Liver (tissue), 8 donors: ENCODE measurements at regions not wholly inside any gene's neighbourhood (a gene's known extent, or its start where the extent isn't known, plus 50 kb on each side); places are given as distances from the start of the nearest gene placed in this dataset.

ENCODE experiments used
- DNase-seq: peaks from one replicate; pipeline ENCODE4 v3.0.0-alpha.2; 2017; ENCODE audit warnings: low spot score
- H3K27ac ChIP-seq, 2 donors: one replicate each; pipeline ENCODE4 v1.7.0; 2013; ENCODE audit warnings: inconsistent platforms in 2 of 2, low read length in 2 of 2, control low read depth in 1 of 2, low read depth in 1 of 2, mild to moderate bottlenecking in 1 of 2
- H3K27me3 ChIP-seq, 4 donors: one replicate each; pipeline versions ENCODE4 v1.6.1 to v1.7.0; 2013; ENCODE audit warnings: low read length in 3 of 4, inconsistent platforms in 1 of 4, mild to moderate bottlenecking in 1 of 4, moderate library complexity in 1 of 4; ENCODE audit not compliant: control insufficient read depth in 4 of 4, insufficient read depth in 4 of 4
- H3K36me3 ChIP-seq, 4 donors: one replicate each; pipeline versions ENCODE4 v1.6.1 to v1.7.0; 2013; ENCODE audit warnings: low read length in 3 of 4, mild to moderate bottlenecking in 3 of 4, low read depth in 1 of 4, moderate library complexity in 1 of 4; ENCODE audit not compliant: control insufficient read depth in 4 of 4, insufficient read depth in 3 of 4
- H3K4me1 ChIP-seq, 4 donors: one replicate each; pipeline versions ENCODE4 v1.6.1 to v1.7.0; 2013; ENCODE audit warnings: low read length in 3 of 4, mild to moderate bottlenecking in 3 of 4, moderate library complexity in 1 of 4; ENCODE audit not compliant: control insufficient read depth in 4 of 4, insufficient read depth in 4 of 4
- H3K4me3 ChIP-seq, 3 donors: one replicate each; pipeline versions ENCODE4 v1.6.1 to v1.7.0; 2013; ENCODE audit warnings: low read length in 3 of 3, control low read depth in 1 of 3, low read depth in 1 of 3, mild to moderate bottlenecking in 1 of 3
- H3K9ac ChIP-seq, 2 donors: one replicate each; pipeline ENCODE4 v1.7.0; 2013; ENCODE audit warnings: low read length in 2 of 2, mild to moderate bottlenecking in 2 of 2, moderate library complexity in 2 of 2, control low read depth in 1 of 2, low read depth in 1 of 2
- H3K9me3 ChIP-seq, 4 donors: one replicate each; pipeline versions ENCODE4 v1.6.1 to v1.7.0; 2013; ENCODE audit warnings: low read length in 3 of 4; ENCODE audit not compliant: control insufficient read depth in 4 of 4
- EGR1 ChIP-seq, 2 donors: IDR thresholded peaks; 2 replicates each; pipeline ENCODE4 v1.6.1; 2016 to 2018; ENCODE audit warnings: antibody characterized with exemption in 2 of 2, low read depth in 2 of 2
- FOXA1 ChIP-seq: IDR thresholded peaks from 2 replicates; pipeline ENCODE4 v1.6.1; 2016; ENCODE audit warnings: antibody characterized with exemption
- FOXA2 ChIP-seq: IDR thresholded peaks from 2 replicates; pipeline ENCODE4 v1.6.1; 2016; ENCODE audit warnings: antibody characterized with exemption
- GABPA ChIP-seq, 2 donors: IDR thresholded peaks in 1 of 2; conservative IDR thresholded peaks in 1 of 2; 2 replicates each; pipeline ENCODE4 v1.6.1; 2016; ENCODE audit warnings: antibody characterized with exemption in 2 of 2, mild to moderate bottlenecking in 1 of 2, moderate library complexity in 1 of 2
- HNF4A ChIP-seq, 2 donors: conservative IDR thresholded peaks; 2 replicates each; pipeline ENCODE4 v1.6.1; 2016; ENCODE audit warnings: antibody characterized with exemption in 2 of 2, mild to moderate bottlenecking in 2 of 2
- HNF4G ChIP-seq: IDR thresholded peaks from 2 replicates; pipeline ENCODE4 v1.6.1; 2016; ENCODE audit warnings: antibody characterized with exemption
- NR2F2 ChIP-seq: IDR thresholded peaks from 2 replicates; pipeline ENCODE4 v1.6.1; 2016; ENCODE audit warnings: antibody characterized with exemption
- RAD21 ChIP-seq, 2 donors: IDR thresholded peaks; 2 replicates each; pipeline ENCODE4 v1.6.1; 2016; ENCODE audit warnings: antibody characterized with exemption in 2 of 2, mild to moderate bottlenecking in 2 of 2
- RXRA ChIP-seq, 2 donors: IDR thresholded peaks; 2 replicates each; pipeline ENCODE4 v1.6.1; 2017 to 2018; ENCODE audit warnings: antibody characterized with exemption in 2 of 2, mild to moderate bottlenecking in 1 of 2
- SP1 ChIP-seq: IDR thresholded peaks from 2 replicates; pipeline ENCODE4 v1.6.1; 2018; ENCODE audit warnings: antibody characterized with exemption, mild to moderate bottlenecking
- TAF1 ChIP-seq: conservative IDR thresholded peaks from 2 replicates; pipeline ENCODE4 v1.6.1; 2016; ENCODE audit warnings: antibody characterized with exemption, mild to moderate bottlenecking
- YY1 ChIP-seq: IDR thresholded peaks from 2 replicates; pipeline ENCODE4 v1.6.1; 2016; ENCODE audit warnings: antibody characterized with exemption, mild to moderate bottlenecking
- WGBS: extraction: QIAGEN DNeasy Blood & Tissue Kit; methylation state at CpG from one replicate; pipeline ENCODE4 v1.1.7; 2013; 5-methylcytosine and 5-hydroxymethylcytosine counted together
- TF ChIP-seq, protein P1 (sequence below): IDR thresholded peaks from 2 replicates; pipeline ENCODE4 v1.6.1; 2016; ENCODE audit warnings: antibody characterized with exemption
- TF ChIP-seq, protein P2 (sequence below): fragments of 150-350 bp; IDR thresholded peaks from 2 replicates; pipeline ENCODE4 v1.5.1; 2017; ENCODE audit warnings: improper control_type of control experiment, low read depth, low read length; ENCODE audit not compliant: missing input control
- TF ChIP-seq, protein P3 (sequence below): IDR thresholded peaks from 2 replicates; pipeline ENCODE4 v1.6.1; 2016; ENCODE audit warnings: antibody characterized with exemption
- TF ChIP-seq, protein P4 (sequence below): IDR thresholded peaks from 2 replicates; pipeline ENCODE4 v1.6.1; 2016; ENCODE audit warnings: antibody characterized with exemption, mild to moderate bottlenecking
- TF ChIP-seq, protein P5 (sequence below): IDR thresholded peaks from 2 replicates; pipeline ENCODE4 v1.6.1; 2016; ENCODE audit warnings: antibody characterized with exemption
- donor health status: healthy.
- donor health status: healthy.
- donor health status: healthy.
- donor health status: healthy.
- donor health status: healthy.

DNA sequence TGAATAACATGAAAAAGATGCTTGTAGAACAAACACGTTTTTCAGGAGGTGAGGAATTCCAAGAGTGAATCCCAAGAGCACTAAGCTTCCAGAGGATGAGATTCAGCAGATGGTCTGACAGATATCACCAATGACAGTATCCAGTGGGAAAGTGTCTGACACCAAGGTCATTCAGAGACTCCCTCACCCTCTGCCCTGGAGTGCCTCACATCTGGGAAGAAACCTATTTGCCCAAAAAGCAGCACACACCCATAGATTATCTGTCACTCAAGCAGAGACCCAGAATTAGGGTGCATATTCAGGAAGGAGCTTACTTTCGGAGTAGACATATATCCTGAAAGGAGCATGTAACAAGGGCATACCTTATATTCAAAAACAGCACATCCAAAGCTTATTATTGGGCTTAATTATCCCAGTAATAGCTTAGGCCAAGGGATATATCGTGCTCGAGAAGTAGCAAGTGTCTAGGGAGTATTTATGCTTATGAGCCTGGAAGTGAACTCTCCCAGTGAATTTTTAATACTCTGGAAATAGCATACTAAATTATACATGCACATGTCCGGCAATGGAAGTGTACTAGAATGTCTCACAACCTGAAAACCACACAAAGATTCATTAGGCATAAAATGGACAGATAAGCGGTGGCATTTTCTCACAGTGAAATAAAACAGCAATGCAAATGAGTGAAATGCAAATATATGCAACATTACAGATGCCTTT, 998.1 kb upstream of the TMEM132C start:
- H3K27me3 ChIP-seq = no peaks in the 10 kb centered on the region
- no peaks in the 10 kb centered on the region for H3K4me1 ChIP-seq
- no peak overlapping the region for H3K27ac ChIP-seq
- H3K36me3 ChIP-seq = no peaks in the 10 kb centered on the region
- no peaks in the 10 kb centered on the region for H3K9me3 ChIP-seq
- no peak overlapping the region for H3K9ac ChIP-seq
- H3K4me3 ChIP-seq = no peak overlapping the region
- WGBS = 73% methylated on average over 6 of the region's 6 CpGs
- DNase-seq = no peak
- TF ChIP-seq GABPA (IDR thresholded peaks at IDR 0.05 in 1 of 2, conservative IDR thresholded peaks at IDR 0.05 in 1 of 2) (no peak), HNF4A (conservative IDR thresholded peaks at IDR 0.05) (no peak), HNF4G (no peak), RXRA (IDR thresholded peaks at IDR 0.05) (no peak), FOXA1 (no peak), SP1 (no peak), FOXA2 (no peak), YY1 (no peak), NR2F2 (no peak), EGR1 (IDR thresholded peaks at IDR 0.05; ENCODE audit: low read depth in 2 of 2) (no peak)
- TF ChIP-seq, protein P1, sequence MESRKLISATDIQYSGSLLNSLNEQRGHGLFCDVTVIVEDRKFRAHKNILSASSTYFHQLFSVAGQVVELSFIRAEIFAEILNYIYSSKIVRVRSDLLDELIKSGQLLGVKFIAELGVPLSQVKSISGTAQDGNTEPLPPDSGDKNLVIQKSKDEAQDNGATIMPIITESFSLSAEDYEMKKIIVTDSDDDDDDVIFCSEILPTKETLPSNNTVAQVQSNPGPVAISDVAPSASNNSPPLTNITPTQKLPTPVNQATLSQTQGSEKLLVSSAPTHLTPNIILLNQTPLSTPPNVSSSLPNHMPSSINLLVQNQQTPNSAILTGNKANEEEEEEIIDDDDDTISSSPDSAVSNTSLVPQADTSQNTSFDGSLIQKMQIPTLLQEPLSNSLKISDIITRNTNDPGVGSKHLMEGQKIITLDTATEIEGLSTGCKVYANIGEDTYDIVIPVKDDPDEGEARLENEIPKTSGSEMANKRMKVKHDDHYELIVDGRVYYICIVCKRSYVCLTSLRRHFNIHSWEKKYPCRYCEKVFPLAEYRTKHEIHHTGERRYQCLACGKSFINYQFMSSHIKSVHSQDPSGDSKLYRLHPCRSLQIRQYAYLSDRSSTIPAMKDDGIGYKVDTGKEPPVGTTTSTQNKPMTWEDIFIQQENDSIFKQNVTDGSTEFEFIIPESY = no peak
- TF ChIP-seq, protein P2, sequence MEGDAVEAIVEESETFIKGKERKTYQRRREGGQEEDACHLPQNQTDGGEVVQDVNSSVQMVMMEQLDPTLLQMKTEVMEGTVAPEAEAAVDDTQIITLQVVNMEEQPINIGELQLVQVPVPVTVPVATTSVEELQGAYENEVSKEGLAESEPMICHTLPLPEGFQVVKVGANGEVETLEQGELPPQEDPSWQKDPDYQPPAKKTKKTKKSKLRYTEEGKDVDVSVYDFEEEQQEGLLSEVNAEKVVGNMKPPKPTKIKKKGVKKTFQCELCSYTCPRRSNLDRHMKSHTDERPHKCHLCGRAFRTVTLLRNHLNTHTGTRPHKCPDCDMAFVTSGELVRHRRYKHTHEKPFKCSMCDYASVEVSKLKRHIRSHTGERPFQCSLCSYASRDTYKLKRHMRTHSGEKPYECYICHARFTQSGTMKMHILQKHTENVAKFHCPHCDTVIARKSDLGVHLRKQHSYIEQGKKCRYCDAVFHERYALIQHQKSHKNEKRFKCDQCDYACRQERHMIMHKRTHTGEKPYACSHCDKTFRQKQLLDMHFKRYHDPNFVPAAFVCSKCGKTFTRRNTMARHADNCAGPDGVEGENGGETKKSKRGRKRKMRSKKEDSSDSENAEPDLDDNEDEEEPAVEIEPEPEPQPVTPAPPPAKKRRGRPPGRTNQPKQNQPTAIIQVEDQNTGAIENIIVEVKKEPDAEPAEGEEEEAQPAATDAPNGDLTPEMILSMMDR = no peak
- TF ChIP-seq, protein P3, sequence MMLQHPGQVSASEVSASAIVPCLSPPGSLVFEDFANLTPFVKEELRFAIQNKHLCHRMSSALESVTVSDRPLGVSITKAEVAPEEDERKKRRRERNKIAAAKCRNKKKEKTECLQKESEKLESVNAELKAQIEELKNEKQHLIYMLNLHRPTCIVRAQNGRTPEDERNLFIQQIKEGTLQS = no peak

DNA sequence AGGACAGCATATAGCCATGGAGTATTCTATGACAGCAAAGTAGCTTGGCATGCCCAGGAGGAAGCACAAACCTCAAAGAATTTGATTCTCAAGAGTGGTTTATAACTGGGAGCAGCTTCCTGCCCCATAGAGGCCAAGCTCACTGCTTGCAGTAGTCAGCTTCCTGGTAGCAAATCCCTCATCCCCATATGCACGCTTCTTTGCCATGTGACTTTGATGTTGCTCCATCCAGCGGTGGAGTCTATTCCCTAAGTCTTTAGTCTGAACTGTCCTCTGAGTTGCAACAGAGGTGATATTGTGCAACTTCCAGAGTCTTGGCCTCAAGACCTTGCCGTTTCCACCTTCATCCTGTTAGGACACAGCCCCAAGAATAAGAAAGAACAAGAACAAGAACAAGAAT, 996.8 kb upstream of the TMEM132C start:
- 68% methylated on average over 3 of the region's 3 CpGs for WGBS
- Histone ChIP-seq H3K36me3 (no peaks in the 10 kb centered on the region), H3K4me3 (no peak overlapping the region)

DNA sequence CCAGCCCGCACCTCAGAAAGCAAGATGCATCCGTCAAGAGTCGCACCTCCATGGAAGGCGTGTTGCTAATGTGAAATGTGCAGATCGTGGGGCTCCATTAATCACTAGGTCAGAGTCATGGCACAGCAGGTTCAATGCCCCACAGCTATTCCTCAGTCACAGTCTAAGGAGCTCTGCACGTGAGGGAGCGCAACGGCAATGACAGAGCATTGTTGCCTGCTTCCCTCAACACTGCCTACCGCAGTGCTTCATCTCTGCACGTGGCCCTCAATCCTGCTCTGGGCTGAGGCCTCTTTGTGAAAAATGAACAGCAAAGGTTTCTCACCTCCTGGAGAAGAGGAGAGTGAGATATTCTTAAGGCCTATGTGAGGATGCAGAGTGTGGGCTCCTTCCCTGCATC, 995.2 kb upstream of the TMEM132C start:
- H3K36me3 ChIP-seq = no peaks in the 10 kb centered on the region
- 92% methylated on average over 10 of the region's 10 CpGs for WGBS
- no peak for DNase-seq
- H3K27me3 ChIP-seq = no peaks in the 10 kb centered on the region
- H3K4me1 ChIP-seq = no peaks in the 10 kb centered on the region
- no peaks in the 10 kb centered on the region for H3K9me3 ChIP-seq
- no peak overlapping the region for H3K4me3 ChIP-seq
- H3K27ac ChIP-seq = no peak overlapping the region
- H3K9ac ChIP-seq = no peak overlapping the region
- TF ChIP-seq NR2F2 (no peak), HNF4G (no peak), HNF4A (conservative IDR thresholded peaks at IDR 0.05) (no peak), GABPA (IDR thresholded peaks at IDR 0.05 in 1 of 2, conservative IDR thresholded peaks at IDR 0.05 in 1 of 2) (no peak), EGR1 (IDR thresholded peaks at IDR 0.05; ENCODE audit: low read depth in 2 of 2) (no peak), RXRA (IDR thresholded peaks at IDR 0.05) (no peak), FOXA1 (no peak), FOXA2 (no peak), SP1 (no peak), RAD21 (IDR thresholded peaks at IDR 0.05) (no peak), TAF1 (no peak)
- TF ChIP-seq, protein P4, sequence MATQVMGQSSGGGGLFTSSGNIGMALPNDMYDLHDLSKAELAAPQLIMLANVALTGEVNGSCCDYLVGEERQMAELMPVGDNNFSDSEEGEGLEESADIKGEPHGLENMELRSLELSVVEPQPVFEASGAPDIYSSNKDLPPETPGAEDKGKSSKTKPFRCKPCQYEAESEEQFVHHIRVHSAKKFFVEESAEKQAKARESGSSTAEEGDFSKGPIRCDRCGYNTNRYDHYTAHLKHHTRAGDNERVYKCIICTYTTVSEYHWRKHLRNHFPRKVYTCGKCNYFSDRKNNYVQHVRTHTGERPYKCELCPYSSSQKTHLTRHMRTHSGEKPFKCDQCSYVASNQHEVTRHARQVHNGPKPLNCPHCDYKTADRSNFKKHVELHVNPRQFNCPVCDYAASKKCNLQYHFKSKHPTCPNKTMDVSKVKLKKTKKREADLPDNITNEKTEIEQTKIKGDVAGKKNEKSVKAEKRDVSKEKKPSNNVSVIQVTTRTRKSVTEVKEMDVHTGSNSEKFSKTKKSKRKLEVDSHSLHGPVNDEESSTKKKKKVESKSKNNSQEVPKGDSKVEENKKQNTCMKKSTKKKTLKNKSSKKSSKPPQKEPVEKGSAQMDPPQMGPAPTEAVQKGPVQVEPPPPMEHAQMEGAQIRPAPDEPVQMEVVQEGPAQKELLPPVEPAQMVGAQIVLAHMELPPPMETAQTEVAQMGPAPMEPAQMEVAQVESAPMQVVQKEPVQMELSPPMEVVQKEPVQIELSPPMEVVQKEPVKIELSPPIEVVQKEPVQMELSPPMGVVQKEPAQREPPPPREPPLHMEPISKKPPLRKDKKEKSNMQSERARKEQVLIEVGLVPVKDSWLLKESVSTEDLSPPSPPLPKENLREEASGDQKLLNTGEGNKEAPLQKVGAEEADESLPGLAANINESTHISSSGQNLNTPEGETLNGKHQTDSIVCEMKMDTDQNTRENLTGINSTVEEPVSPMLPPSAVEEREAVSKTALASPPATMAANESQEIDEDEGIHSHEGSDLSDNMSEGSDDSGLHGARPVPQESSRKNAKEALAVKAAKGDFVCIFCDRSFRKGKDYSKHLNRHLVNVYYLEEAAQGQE = no peak
- TF ChIP-seq, protein P5, sequence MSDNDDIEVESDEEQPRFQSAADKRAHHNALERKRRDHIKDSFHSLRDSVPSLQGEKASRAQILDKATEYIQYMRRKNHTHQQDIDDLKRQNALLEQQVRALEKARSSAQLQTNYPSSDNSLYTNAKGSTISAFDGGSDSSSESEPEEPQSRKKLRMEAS = no peak
- TF ChIP-seq, protein P2 = no peak

More for the DNA sequence above, 996.8 kb upstream of the TMEM132C start:
- Histone ChIP-seq H3K9ac (no peak overlapping the region), H3K27me3 (no peaks in the 10 kb centered on the region), H3K4me1 (no peaks in the 10 kb centered on the region), H3K27ac (no peak overlapping the region), H3K9me3 (no peaks in the 10 kb centered on the region)
- TF ChIP-seq NR2F2 = no peak
- DNase-seq = no peak
